Peyer's patch (tissue), 4 donors: ENCODE measurements at regions not wholly inside any gene's neighbourhood (a gene's known extent, or its start where the extent isn't known, plus 50 kb on each side); places are given as distances from the start of the nearest gene placed in this dataset.

Experiments used
- DNase-seq, 3 donors: peaks; one replicate each; pipeline ENCODE4 v3.0.0-alpha.2; 2017 to 2019
- H3K27ac ChIP-seq, 4 donors: fragments of 200-600 bp; sonication (generic); one replicate each; pipeline ENCODE4 v1.5.1; 2016 to 2019
- H3K27me3 ChIP-seq, 2 donors: fragments of 200-600 bp; sonication (generic); one replicate each; pipeline ENCODE4 v1.5.1; 2019
- H3K36me3 ChIP-seq, 3 donors: fragments of 200-600 bp; sonication (generic); one replicate each; pipeline ENCODE4 v1.5.1; 2016 to 2019
- H3K4me1 ChIP-seq, 4 donors: fragments of 200-600 bp; sonication (generic); one replicate each; pipeline ENCODE4 v1.5.1; 2016 to 2019
- H3K4me3 ChIP-seq, 4 donors: fragments of 200-600 bp; sonication (generic); 1 replicate in 3 of 4; 2 replicates in 1 of 4; pipeline ENCODE4 v1.5.1; 2016 to 2019; ENCODE audit warnings: mild to moderate bottlenecking in 1 of 4
- H3K9me3 ChIP-seq, 4 donors: fragments of 200-600 bp; sonication (generic); one replicate each; pipeline ENCODE4 v1.5.1; 2016 to 2019; ENCODE audit warnings: mild to moderate bottlenecking in 1 of 4
- CTCF ChIP-seq, 6 experiments: fragments of 450-650 bp in 4 of 6; fragments of 200-600 bp in 2 of 6; sonication (generic) in 1 of 6; IDR thresholded peaks; one replicate each; pipeline ENCODE4 v1.5.1; 2017 to 2019; ENCODE audit warnings: antibody characterized with exemption in 6 of 6, mild to moderate bottlenecking in 3 of 6, moderate library complexity in 1 of 6
- POLR2A ChIP-seq, 2 donors: fragments of 450-650 bp; IDR thresholded peaks; one replicate each; pipeline ENCODE4 v1.5.1; 2017; ENCODE audit warnings: antibody characterized with exemption in 2 of 2, mild to moderate bottlenecking in 2 of 2, moderate library complexity in 2 of 2

- H3K4me1 ChIP-seq, result no peaks in the 10 kb centered on the region
- TF ChIP-seq POLR2A (IDR thresholded peaks at IDR 0.05), result no peak
- H3K27me3 ChIP-seq, result no peaks in the 10 kb centered on the region
- H3K27ac ChIP-seq, result no peak overlapping the region
- no peaks in the 10 kb centered on the region for H3K9me3 ChIP-seq
- H3K36me3 ChIP-seq, result no peaks in the 10 kb centered on the region
- no peak for DNase-seq
- no peak overlapping the region for H3K4me3 ChIP-seq
These were observed 117.6 kb upstream of the SOX21 start for GRCh38 chr13:94829837-94830365.

GRCh38 chr13:94829185-94829836, 117.0 kb upstream of the SOX21 start:
- no peaks in the 10 kb centered on the region for H3K36me3 ChIP-seq
- TF ChIP-seq POLR2A (IDR thresholded peaks at IDR 0.05) (no peak), CTCF (IDR thresholded peaks at IDR 0.05) (no peak)
- no peak overlapping the region for H3K4me3 ChIP-seq
- H3K27me3 ChIP-seq, result no peaks in the 10 kb centered on the region
- H3K9me3 ChIP-seq, result no peaks in the 10 kb centered on the region
- DNase-seq, result no peak
- no peak overlapping the region for H3K27ac ChIP-seq
- H3K4me1 ChIP-seq, result no peaks in the 10 kb centered on the region

GRCh38 chr13:94827566-94827965, 115.2 kb upstream of the SOX21 start:
- no peak for DNase-seq
- Histone ChIP-seq H3K36me3 (no peaks in the 10 kb centered on the region), H3K27me3 (no peaks in the 10 kb centered on the region), H3K9me3 (no peaks in the 10 kb centered on the region), H3K4me3 (no peak overlapping the region), H3K4me1 (no peaks in the 10 kb centered on the region), H3K27ac (no peak overlapping the region)
- no peak for TF ChIP-seq CTCF (IDR thresholded peaks at IDR 0.05)
- no peak for TF ChIP-seq POLR2A (IDR thresholded peaks at IDR 0.05)

GRCh38 chr13:94825507-94825906, 113.2 kb upstream of the SOX21 start:
- Histone ChIP-seq H3K27me3 (no peaks in the 10 kb centered on the region), H3K27ac (no peak overlapping the region), H3K9me3 (no peaks in the 10 kb centered on the region), H3K4me1 (no peaks in the 10 kb centered on the region), H3K36me3 (no peaks in the 10 kb centered on the region), H3K4me3 (no peak overlapping the region)
- DNase-seq, result peak in 1 of 3 donors; percentile 56
- TF ChIP-seq POLR2A (IDR thresholded peaks at IDR 0.05), result no peak
- TF ChIP-seq CTCF (IDR thresholded peaks at IDR 0.05), result no peak

GRCh38 chr13:94824601-94825000, 112.3 kb upstream of the SOX21 start:
- Histone ChIP-seq H3K4me3 (no peak overlapping the region), H3K27me3 (no peaks in the 10 kb centered on the region), H3K9me3 (no peaks in the 10 kb centered on the region), H3K4me1 (no peaks in the 10 kb centered on the region), H3K36me3 (no peaks in the 10 kb centered on the region), H3K27ac (no peak overlapping the region)
- no peak for TF ChIP-seq CTCF (IDR thresholded peaks at IDR 0.05)
- no peak for TF ChIP-seq POLR2A (IDR thresholded peaks at IDR 0.05)
- no peak for DNase-seq

GRCh38 chr13:94822356-94822755, 110.0 kb upstream of the SOX21 start:
- H3K4me1 ChIP-seq, result no peaks in the 10 kb centered on the region
- no peaks in the 10 kb centered on the region for H3K27me3 ChIP-seq
- no peak for TF ChIP-seq POLR2A (IDR thresholded peaks at IDR 0.05)
- no peak for TF ChIP-seq CTCF (IDR thresholded peaks at IDR 0.05)
- H3K4me3 ChIP-seq, result no peak overlapping the region
- H3K36me3 ChIP-seq, result no peaks in the 10 kb centered on the region
- no peaks in the 10 kb centered on the region for H3K9me3 ChIP-seq
- H3K27ac ChIP-seq, result no peak overlapping the region
- DNase-seq, result no peak
